Glutamatergic neuron (in vitro differentiated cells): ENCODE measurements at regions not wholly inside any gene's neighbourhood (a gene's known extent, or its start where the extent isn't known, plus 50 kb on each side); places are given as distances from the start of the nearest gene placed in this dataset.

ENCODE experiments used
- DNase-seq: peaks from one replicate; pipeline ENCODE4 v3.0.0; 2022
- H3K27ac Mint-ChIP-seq: one replicate; pipeline ENCODE4 v1.8.0; 2020; ENCODE audit warnings: mild to moderate bottlenecking, mixed read lengths, inconsistent platforms; ENCODE audit not compliant: unreplicated experiment
- H3K27me3 Mint-ChIP-seq: one replicate; pipeline ENCODE4 v1.8.0; 2020; ENCODE audit warnings: mild to moderate bottlenecking, moderate library complexity, mixed read lengths, inconsistent platforms; ENCODE audit not compliant: unreplicated experiment
- H3K36me3 Mint-ChIP-seq: one replicate; pipeline ENCODE4 v1.8.0; 2020; ENCODE audit warnings: mild to moderate bottlenecking, mixed read lengths, inconsistent platforms; ENCODE audit not compliant: unreplicated experiment
- H3K4me1 Mint-ChIP-seq: one replicate; pipeline ENCODE4 v1.8.0; 2020; ENCODE audit warnings: mild to moderate bottlenecking, low read depth, mixed read lengths, inconsistent platforms; ENCODE audit not compliant: unreplicated experiment
- H3K4me3 Mint-ChIP-seq: one replicate; pipeline ENCODE4 v1.8.0; 2020; ENCODE audit warnings: mild to moderate bottlenecking, mixed read lengths, inconsistent platforms; ENCODE audit not compliant: unreplicated experiment
- H3K9me3 Mint-ChIP-seq: one replicate; pipeline ENCODE4 v1.8.0; 2020; ENCODE audit warnings: mild to moderate bottlenecking, moderate library complexity, mixed read lengths, inconsistent platforms; ENCODE audit not compliant: unreplicated experiment
- CTCF ChIP-seq: fragments of 200-600 bp; sonication (generic); IDR thresholded peaks from one replicate; pipeline ENCODE4 v1.5.0; 2021; ENCODE audit not compliant: partially characterized antibody, unreplicated experiment

GRCh38 chr7:92992932-92993331 is 124.8 kb downstream of the SAMD9 start:
- H3K36me3 Mint-ChIP-seq = no peaks in the 10 kb centered on the region
- H3K9me3 Mint-ChIP-seq = no peaks in the 10 kb centered on the region
- peaks cover 2% of the 10 kb centered on the region for H3K27me3 Mint-ChIP-seq
- DNase-seq = no peak
- no peaks in the 10 kb centered on the region for H3K4me1 Mint-ChIP-seq
- H3K4me3 Mint-ChIP-seq = no peak overlapping the region
- TF ChIP-seq CTCF = no peak
- H3K27ac Mint-ChIP-seq = no peak overlapping the region

GRCh38 chr7:92992483-92992882 is 125.3 kb downstream of the SAMD9 start:
- Mint-ChIP-seq H3K4me1 (no peaks in the 10 kb centered on the region), H3K27me3 (peaks cover 2% of the 10 kb centered on the region), H3K36me3 (no peaks in the 10 kb centered on the region), H3K9me3 (no peaks in the 10 kb centered on the region), H3K4me3 (no peak overlapping the region), H3K27ac (no peak overlapping the region)
- DNase-seq = no peak
- no peak for TF ChIP-seq CTCF

DNA sequence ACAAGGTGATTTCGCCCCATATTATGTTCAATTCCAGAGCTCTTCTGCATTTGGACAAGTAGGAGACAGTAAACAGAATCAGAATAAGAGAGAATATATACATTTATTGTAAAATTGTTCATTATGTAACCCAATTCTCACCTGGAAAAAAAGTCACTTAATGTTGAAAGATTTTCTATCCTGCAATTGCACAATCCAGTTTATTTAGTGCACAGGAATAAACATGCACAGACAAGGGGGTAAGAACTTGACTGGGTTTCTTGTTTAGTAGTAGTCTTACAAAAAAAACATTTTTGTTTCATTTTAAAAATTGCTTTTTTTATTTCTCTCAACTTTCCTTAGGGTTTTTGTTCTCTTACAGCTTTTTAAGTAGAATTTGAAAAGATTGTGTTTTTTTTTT is 126.6 kb downstream of the SAMD9 start:
- H3K27ac Mint-ChIP-seq = no peak overlapping the region
- no peaks in the 10 kb centered on the region for H3K36me3 Mint-ChIP-seq
- peaks cover 2% of the 10 kb centered on the region for H3K27me3 Mint-ChIP-seq
- no peak for TF ChIP-seq CTCF
- no peaks in the 10 kb centered on the region for H3K9me3 Mint-ChIP-seq
- no peak for DNase-seq
- H3K4me1 Mint-ChIP-seq = no peaks in the 10 kb centered on the region
- no peak overlapping the region for H3K4me3 Mint-ChIP-seq

DNA sequence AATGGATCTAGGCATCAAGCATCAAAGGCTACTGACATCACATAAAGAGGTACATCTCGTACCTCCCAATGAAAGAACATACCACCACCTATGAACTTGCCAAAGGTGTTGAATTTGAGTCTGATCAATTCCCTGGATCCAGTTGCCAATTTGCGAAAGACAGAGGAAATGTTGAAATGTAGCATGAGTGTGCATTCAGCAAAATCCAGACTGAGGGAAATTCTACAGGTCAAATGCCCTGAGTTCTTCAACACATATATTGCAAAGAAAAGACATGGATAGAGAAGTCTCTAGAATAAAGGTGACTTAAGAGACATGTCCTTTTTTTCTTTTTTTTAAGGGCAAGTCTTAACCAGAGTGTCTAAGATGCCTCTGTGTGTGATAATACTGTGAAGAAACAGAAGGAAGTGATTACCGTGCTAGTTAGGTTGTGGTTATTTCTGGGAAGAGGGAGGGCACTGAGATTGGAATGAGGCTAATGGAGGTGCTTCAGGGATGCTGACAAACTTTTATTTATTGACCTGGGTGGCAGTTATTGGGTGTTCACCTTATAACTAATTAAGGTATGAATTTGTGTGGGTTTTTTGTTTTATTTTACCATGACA is 128.7 kb downstream of the SAMD9 start:
- no peaks in the 10 kb centered on the region for H3K36me3 Mint-ChIP-seq
- DNase-seq = no peak
- no peaks in the 10 kb centered on the region for H3K4me1 Mint-ChIP-seq
- peaks cover 2% of the 10 kb centered on the region for H3K27me3 Mint-ChIP-seq
- H3K4me3 Mint-ChIP-seq = no peak overlapping the region
- H3K27ac Mint-ChIP-seq = no peak overlapping the region
- no peak for TF ChIP-seq CTCF
- no peaks in the 10 kb centered on the region for H3K9me3 Mint-ChIP-seq

DNA sequence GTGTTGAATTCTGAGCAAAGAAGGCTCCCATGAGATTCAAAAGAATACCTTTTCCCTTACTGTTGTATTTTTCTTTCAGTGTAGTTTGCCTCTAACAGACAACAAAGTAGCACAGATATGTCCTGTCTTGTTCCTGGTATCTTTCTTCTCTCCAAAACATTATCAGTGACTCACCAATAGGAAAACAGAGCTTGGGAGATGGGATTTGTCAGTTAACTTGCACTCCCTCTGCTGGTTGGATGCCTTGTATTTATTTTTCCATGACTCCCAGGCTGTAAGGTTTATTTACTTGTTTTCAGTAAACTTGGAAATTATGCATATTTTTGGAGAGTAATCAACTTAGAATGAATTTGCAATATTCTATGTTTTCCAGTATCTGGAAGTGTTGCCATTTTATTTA is 129.7 kb downstream of the SAMD9 start:
- H3K27ac Mint-ChIP-seq = no peak overlapping the region
- DNase-seq = no peak
- no peaks in the 10 kb centered on the region for H3K4me1 Mint-ChIP-seq
- H3K27me3 Mint-ChIP-seq = peaks cover 2% of the 10 kb centered on the region
- TF ChIP-seq CTCF = peak; percentile 40
- no peaks in the 10 kb centered on the region for H3K9me3 Mint-ChIP-seq
- H3K4me3 Mint-ChIP-seq = no peak overlapping the region
- H3K36me3 Mint-ChIP-seq = no peaks in the 10 kb centered on the region
